B cell (primary cell): ENCODE measurements at regions not wholly inside any gene's neighbourhood (a gene's known extent, or its start where the extent isn't known, plus 50 kb on each side); places are given as distances from the start of the nearest gene placed in this dataset.

Experiments used
- ATAC-seq: fragments of 200-7000 bp; cut with Tn5 transposase; one replicate; pipeline ENCODE4 v1.10.0; 2021; ENCODE audit warnings: low read depth, mild to moderate bottlenecking, moderate number of reproducible peaks, moderate library complexity
- CTCF ChIA-PET: fragments of 350-600 bp; sonication (Branson Sonifier 250); formaldehyde crosslinking; loops from one replicate; lab custom pipeline; 2021; ENCODE audit warnings: antibody characterized with exemption, inconsistent platforms; lab: Charles Lee
- POLR2A ChIA-PET: fragments of 350-600 bp; sonication (Branson Sonifier 250); formaldehyde crosslinking; loops from one replicate; lab custom pipeline; 2021; ENCODE audit warnings: antibody characterized with exemption; lab: Charles Lee
- DNase-seq: peaks from one replicate; pipeline ENCODE4 v3.0.0; 2013
- H2AFZ ChIP-seq: 2 replicates; pipeline ENCODE4 v1.6.1; 2012; ENCODE audit warnings: mild to moderate bottlenecking, low read depth, low read length; ENCODE audit not compliant: insufficient read depth, poor library complexity, severe bottlenecking
- H3K27ac ChIP-seq, 2 donors: 1 replicate in 1 of 2; 2 replicates in 1 of 2; pipeline ENCODE4 v1.5.1; 2012 to 2013; ENCODE audit warnings: low read length in 2 of 2, mild to moderate bottlenecking in 2 of 2, moderate library complexity in 1 of 2
- H3K27me3 ChIP-seq, 4 experiments: fragments of 200-600 bp in 1 of 4; sonication (generic) in 1 of 4; replicated peaks in 1 of 4; 1 replicate in 2 of 4; 2 replicates in 2 of 4; pipeline versions ENCODE4 v1.6.1 to v1.7.0; 2013 to 2016; ENCODE audit warnings: low read length in 3 of 4, mild to moderate bottlenecking in 2 of 4, mixed read lengths in 1 of 4, moderate library complexity in 1 of 4; ENCODE audit not compliant: insufficient read depth in 4 of 4, control insufficient read depth in 3 of 4; ENCODE audit errors: control extremely low read depth in 1 of 4
- H3K36me3 ChIP-seq, 2 experiments: replicated peaks in 1 of 2; 1 replicate in 1 of 2; 2 replicates in 1 of 2; pipeline versions ENCODE4 v1.6.1 to v1.7.1; 2013; ENCODE audit warnings: low read length in 1 of 2; ENCODE audit not compliant: insufficient read depth in 2 of 2, control insufficient read depth in 1 of 2; ENCODE audit errors: control extremely low read depth in 1 of 2, extremely low read depth in 1 of 2
- H3K4me1 ChIP-seq, 2 donors: fragments of 200-600 bp in 1 of 2; sonication (generic) in 1 of 2; 1 replicate in 1 of 2; 2 replicates in 1 of 2; pipeline versions ENCODE4 v1.5.1 to v1.6.1; 2013 to 2017; ENCODE audit warnings: low read length in 2 of 2; ENCODE audit not compliant: control insufficient read depth in 2 of 2, insufficient read depth in 2 of 2
- H3K4me2 ChIP-seq: replicated peaks from 2 replicates; pipeline ENCODE3; 2012; ENCODE audit warnings: mild to moderate bottlenecking, low read depth, low read length; ENCODE audit not compliant: poor library complexity, severe bottlenecking
- H3K4me3 ChIP-seq, 5 experiments: fragments of 200-600 bp in 1 of 5; sonication (generic) in 1 of 5; 1 replicate in 3 of 5; 2 replicates in 2 of 5; pipeline versions ENCODE4 v1.5.1 to v1.7.0; 2011 to 2016; ENCODE audit warnings: low read length in 4 of 5, mild to moderate bottlenecking in 4 of 5, low read depth in 2 of 5, control low read depth in 1 of 5, moderate library complexity in 1 of 5; ENCODE audit not compliant: insufficient read depth in 1 of 5; ENCODE audit errors: control extremely low read depth in 1 of 5, extremely low read depth in 1 of 5
- H3K79me2 ChIP-seq: fragments of 200-600 bp; sonication (generic); one replicate; pipeline ENCODE4 v1.6.0; 2016; ENCODE audit warnings: low read length; ENCODE audit not compliant: control insufficient read depth, insufficient read depth
- H3K9ac ChIP-seq: fragments of 200-600 bp; sonication (generic); 2 replicates; pipeline ENCODE4 v1.6.1; 2017; ENCODE audit warnings: mild to moderate bottlenecking, low read length, moderate library complexity
- H3K9me3 ChIP-seq, 3 donors: one replicate each; pipeline versions ENCODE4 v1.6.1 to v1.7.1; 2013; ENCODE audit warnings: low read length in 2 of 3; ENCODE audit not compliant: control insufficient read depth in 2 of 3, insufficient read depth in 1 of 3; ENCODE audit errors: control extremely low read depth in 1 of 3
- H4K20me1 ChIP-seq: 2 replicates; pipeline ENCODE4 v1.6.0; 2012; ENCODE audit warnings: mild to moderate bottlenecking, low read length; ENCODE audit not compliant: insufficient read depth, control insufficient read depth, poor library complexity, severe bottlenecking
- H3K27ac Mint-ChIP-seq: one replicate; pipeline ENCODE4 v1.8.0; 2021; ENCODE audit warnings: mixed read lengths
- H3K27me3 Mint-ChIP-seq: one replicate; pipeline ENCODE4 v1.8.0; 2021; ENCODE audit warnings: mixed read lengths
- H3K4me1 Mint-ChIP-seq: one replicate; pipeline ENCODE4 v1.8.0; 2021; ENCODE audit warnings: mixed read lengths
- H3K4me3 Mint-ChIP-seq: one replicate; pipeline ENCODE4 v1.8.0; 2021; ENCODE audit warnings: mixed read lengths
- H3K9me3 Mint-ChIP-seq: one replicate; pipeline ENCODE4 v1.8.0; 2022; ENCODE audit warnings: mixed read lengths; ENCODE audit not compliant: insufficient read depth
- EZH2 ChIP-seq: IDR thresholded peaks from 2 replicates; pipeline ENCODE4 v1.6.1; 2012; ENCODE audit warnings: borderline replicate concordance, low read depth, mild to moderate bottlenecking, moderate library complexity, low read length; ENCODE audit not compliant: insufficient read depth, poor library complexity, severe bottlenecking
- WGBS: methylation state at CpG from one replicate; pipeline ENCODE4 v1.1.5; 2013; ENCODE audit warnings: missing lambda C conversion rate; ENCODE audit not compliant: insufficient coverage; 5-methylcytosine and 5-hydroxymethylcytosine counted together
- intact Hi-C: fragments of 100-400 bp; cut with micrococcal nuclease; formaldehyde crosslinking; loops from one replicate; pipeline ENCODE4 v1.10.0; 2022
- TF ChIP-seq, protein P1 (sequence below): fragments of 200-600 bp; IDR thresholded peaks from one replicate; pipeline ENCODE4 v1.8.0; 2022; ENCODE audit warnings: antibody characterized with exemption, mild to moderate bottlenecking

DNA sequence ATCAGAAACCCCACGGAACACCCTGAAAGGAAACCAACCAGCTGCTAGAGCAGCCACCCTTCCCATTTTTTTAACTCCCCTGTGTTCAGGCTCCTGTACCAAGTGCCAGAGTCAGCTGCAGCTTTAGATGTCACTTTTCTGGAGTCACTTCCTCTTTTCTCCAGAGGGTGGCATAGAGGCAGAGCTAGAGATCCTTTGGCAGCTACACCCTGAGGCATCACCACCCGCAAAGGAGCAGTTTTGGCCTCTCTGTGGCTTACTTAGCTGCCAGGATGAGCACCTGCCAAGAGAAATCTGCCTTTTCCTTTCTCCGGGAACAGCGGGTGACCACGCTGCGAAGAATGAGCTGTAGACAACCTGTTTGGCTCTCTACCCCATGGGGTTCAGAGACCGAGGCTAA lies 58.0 kb upstream of the CHRDL1 start:
- H4K20me1 ChIP-seq: no peaks in the 10 kb centered on the region

DNA sequence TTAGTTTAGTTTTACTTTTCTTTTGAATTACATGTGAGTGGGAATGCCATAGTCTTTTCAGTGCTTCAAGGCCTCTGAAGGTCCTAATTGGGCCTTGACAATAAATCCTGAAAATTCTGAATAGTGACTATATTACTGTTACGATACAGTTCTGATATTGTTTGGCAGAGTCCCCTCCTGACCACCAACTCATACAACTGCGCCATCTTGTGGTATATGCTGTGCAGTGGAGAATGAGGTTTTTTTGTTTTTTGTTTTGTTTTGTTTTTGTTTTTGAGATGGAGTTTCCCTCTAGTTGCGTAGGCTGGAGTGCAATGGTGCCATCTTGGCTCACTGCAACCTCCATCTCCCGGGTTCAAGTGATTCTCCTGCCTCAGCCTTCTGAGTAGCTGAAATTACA lies 56.6 kb upstream of the CHRDL1 start:
- Histone ChIP-seq H3K79me2 (no peaks in the 10 kb centered on the region), H3K27me3 (peaks cover 0 to 3% (median 0%) of the 10 kb centered on the region in 4 experiments), H2AFZ (no peak overlapping the region), H4K20me1 (no peaks in the 10 kb centered on the region), H3K9me3 (no peaks in the 10 kb centered on the region), H3K4me1 (no peaks in the 10 kb centered on the region), H3K4me3 (no peak overlapping the region), H3K4me2 (no peak overlapping the region), H3K27ac (no peak overlapping the region), H3K9ac (no peak overlapping the region), H3K36me3 (no peaks in the 10 kb centered on the region)
- Mint-ChIP-seq H3K4me1 (no peaks in the 10 kb centered on the region), H3K27me3 (peaks cover 9% of the 10 kb centered on the region), H3K27ac (no peak overlapping the region), H3K4me3 (no peak overlapping the region), H3K9me3 (no peaks in the 10 kb centered on the region)
- CTCF ChIA-PET: no interaction called here
- POLR2A ChIA-PET: no interaction called here
- no peak for DNase-seq
- WGBS: 100% methylated on average over 1 of the region's 4 CpGs
- ATAC-seq: no peak
- no peak for TF ChIP-seq EZH2
- TF ChIP-seq, protein P1, sequence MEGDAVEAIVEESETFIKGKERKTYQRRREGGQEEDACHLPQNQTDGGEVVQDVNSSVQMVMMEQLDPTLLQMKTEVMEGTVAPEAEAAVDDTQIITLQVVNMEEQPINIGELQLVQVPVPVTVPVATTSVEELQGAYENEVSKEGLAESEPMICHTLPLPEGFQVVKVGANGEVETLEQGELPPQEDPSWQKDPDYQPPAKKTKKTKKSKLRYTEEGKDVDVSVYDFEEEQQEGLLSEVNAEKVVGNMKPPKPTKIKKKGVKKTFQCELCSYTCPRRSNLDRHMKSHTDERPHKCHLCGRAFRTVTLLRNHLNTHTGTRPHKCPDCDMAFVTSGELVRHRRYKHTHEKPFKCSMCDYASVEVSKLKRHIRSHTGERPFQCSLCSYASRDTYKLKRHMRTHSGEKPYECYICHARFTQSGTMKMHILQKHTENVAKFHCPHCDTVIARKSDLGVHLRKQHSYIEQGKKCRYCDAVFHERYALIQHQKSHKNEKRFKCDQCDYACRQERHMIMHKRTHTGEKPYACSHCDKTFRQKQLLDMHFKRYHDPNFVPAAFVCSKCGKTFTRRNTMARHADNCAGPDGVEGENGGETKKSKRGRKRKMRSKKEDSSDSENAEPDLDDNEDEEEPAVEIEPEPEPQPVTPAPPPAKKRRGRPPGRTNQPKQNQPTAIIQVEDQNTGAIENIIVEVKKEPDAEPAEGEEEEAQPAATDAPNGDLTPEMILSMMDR: no peak
- intact Hi-C loops: no loop called here

More for the DNA sequence above, 58.0 kb upstream of the CHRDL1 start:
- H3K9ac ChIP-seq: no peak overlapping the region
- H3K27me3 ChIP-seq: peaks cover 0 to 3% (median 0%) of the 10 kb centered on the region in 4 experiments
- DNase-seq (no peak), ATAC-seq (no peak)
- POLR2A ChIA-PET: no interaction called here
- no peaks in the 10 kb centered on the region for H3K9me3 ChIP-seq
- H3K4me2 ChIP-seq: no peak overlapping the region
- no peaks in the 10 kb centered on the region for H3K4me1 ChIP-seq
- Mint-ChIP-seq H3K27me3 (peaks cover 13% of the 10 kb centered on the region), H3K4me1 (no peaks in the 10 kb centered on the region), H3K9me3 (no peaks in the 10 kb centered on the region), H3K27ac (no peak overlapping the region), H3K4me3 (no peak overlapping the region)
- H2AFZ ChIP-seq: no peak overlapping the region
- H3K36me3 ChIP-seq: no peaks in the 10 kb centered on the region
- TF ChIP-seq EZH2: no peak
- TF ChIP-seq, protein P1: no peak
- no peak overlapping the region for H3K4me3 ChIP-seq
- no CpG with 5 or more reads among the region's 7 CpGs for WGBS
- intact Hi-C loops: no loop called here
- H3K79me2 ChIP-seq: no peaks in the 10 kb centered on the region
- CTCF ChIA-PET: no interaction called here
- no peak overlapping the region for H3K27ac ChIP-seq
